A673 (cell line): ENCODE measurements at regions not wholly inside any gene's neighbourhood (a gene's known extent, or its start where the extent isn't known, plus 50 kb on each side); places are given as distances from the start of the nearest gene placed in this dataset.

Experiments
- CTCF ChIP-seq: fragments of 300-800, 200-600 bp; sonication (generic); conservative IDR thresholded peaks from 2 replicates; pipeline ENCODE4 v1.5.1; 2017; ENCODE audit warnings: low read depth, mild to moderate bottlenecking, antibody characterized with exemption, low read length, moderate library complexity, mixed read lengths
- EZH2 ChIP-seq: fragments of 200-600 bp; sonication (generic); IDR thresholded peaks from 2 replicates; pipeline ENCODE4 v1.6.1; 2017; ENCODE audit warnings: borderline replicate concordance, low read depth, mild to moderate bottlenecking, mixed read lengths, antibody characterized with exemption, low read length; ENCODE audit not compliant: poor library complexity, severe bottlenecking

GRCh38 chr4:170389411-170389810 is 299.7 kb upstream of the AADAT start:
- TF ChIP-seq CTCF (no peak), EZH2 (no peak)
